ENCODE measurements at regions not wholly inside any gene's neighbourhood (a gene's known extent, or its start where the extent isn't known, plus 50 kb on each side); places are given as distances from the start of the nearest gene placed in this dataset.

GRCh38 chr7:27312820-27313219 lies 70.2 kb downstream of the EVX1 start:
- no peak for TF ChIP-seq POLR2A (IDR thresholded peaks at IDR 0.05; ENCODE audit: low read depth, low read length)
- TF ChIP-seq TAF1 (IDR thresholded peaks at IDR 0.05; ENCODE audit: borderline replicate concordance, low read depth, low read length): no peak
- TF ChIP-seq POLR2AphosphoS5 (IDR thresholded peaks at IDR 0.05; ENCODE audit: low read depth, low read length): no peak

Measured in GM12892 (cell line).